OCI-LY7 (cell line): ENCODE measurements at regions not wholly inside any gene's neighbourhood (a gene's known extent, or its start where the extent isn't known, plus 50 kb on each side); places are given as distances from the start of the nearest gene placed in this dataset.

Experiments used
- BruUV-seq: library from RNA; stranded (reverse); fragments of 400-500 nt; replicated peaks from 2 replicates; lab custom pipeline; 2021; lab: Mats Ljungman, UMichigan
- CTCF ChIA-PET: fragments of 300-600 bp; sonication (Branson Sonifier 250); formaldehyde crosslinking; loops from one replicate; lab custom pipeline; 2022; ENCODE audit warnings: antibody characterized with exemption; ENCODE audit not compliant: unreplicated experiment; lab: Charles Lee
- POLR2A ChIA-PET: fragments of 300-600 bp; sonication (Branson Sonifier 250); formaldehyde crosslinking; loops from one replicate; lab custom pipeline; 2022; ENCODE audit warnings: antibody characterized with exemption; lab: Charles Lee
- DNase-seq: peaks from one replicate; pipeline ENCODE4 v3.0.0-alpha.2; 2015; ENCODE audit warnings: low spot score
- H2AFZ ChIP-seq: fragments of 200-600 bp; sonication (generic), shearing (Covaris generic); 2 replicates; pipeline ENCODE4 v1.6.1; 2014; ENCODE audit warnings: mild to moderate bottlenecking, antibody characterized with exemption, low read length, moderate library complexity
- H3K27ac ChIP-seq: fragments of 200-600 bp; sonication (generic); 2 replicates; pipeline ENCODE4 v1.5.1; 2014; ENCODE audit warnings: mixed run types, low read depth, mild to moderate bottlenecking, moderate library complexity, low read length, inconsistent platforms; ENCODE audit not compliant: poor library complexity, severe bottlenecking
- H3K36me3 ChIP-seq: fragments of 200-600 bp; sonication (generic); 2 replicates; pipeline ENCODE4 v1.6.1; 2014; ENCODE audit warnings: mild to moderate bottlenecking, antibody characterized with exemption, low read length, moderate library complexity, mixed read lengths; ENCODE audit not compliant: insufficient read depth
- H3K4me1 ChIP-seq: fragments of 200-600 bp; sonication (generic); 2 replicates; pipeline ENCODE4 v1.5.1; 2014; ENCODE audit warnings: mild to moderate bottlenecking, low read length; ENCODE audit not compliant: insufficient read depth, poor library complexity, severe bottlenecking
- H3K4me2 ChIP-seq: fragments of 200-600 bp; sonication (generic); 2 replicates; pipeline ENCODE4 v1.6.1; 2014; ENCODE audit warnings: mild to moderate bottlenecking, low read length
- H3K4me3 ChIP-seq: fragments of 200-600 bp; sonication (generic); 2 replicates; pipeline ENCODE4 v1.5.1; 2014; ENCODE audit warnings: mild to moderate bottlenecking, low read depth, low read length; ENCODE audit not compliant: poor library complexity, severe bottlenecking
- H3K79me2 ChIP-seq: fragments of 200-600 bp; sonication (generic); 2 replicates; pipeline ENCODE4 v1.6.1; 2016; ENCODE audit warnings: low read depth, mild to moderate bottlenecking, low read length, moderate library complexity, mixed read lengths; ENCODE audit not compliant: insufficient read depth
- H3K9me2 ChIP-seq: fragments of 200-600 bp; sonication (generic); 2 replicates; pipeline ENCODE4 v1.6.1; 2016; ENCODE audit warnings: mild to moderate bottlenecking, low read length, mixed read lengths; ENCODE audit not compliant: insufficient read depth
- H3K9me3 ChIP-seq: fragments of 200-600 bp; sonication (generic); 2 replicates; pipeline ENCODE4 v1.6.1; 2014; ENCODE audit warnings: mild to moderate bottlenecking, mixed run types, low read length, mixed read lengths
- H4K20me1 ChIP-seq: fragments of 200-600 bp; sonication (generic); 2 replicates; pipeline ENCODE4 v1.6.1; 2014; ENCODE audit warnings: mild to moderate bottlenecking, antibody characterized with exemption, low read length, moderate library complexity, mixed read lengths; ENCODE audit not compliant: insufficient read depth
- CTCF ChIP-seq: fragments of 200-600 bp; sonication (generic); conservative IDR thresholded peaks from 2 replicates; pipeline ENCODE4 v1.5.1; 2014; ENCODE audit warnings: mild to moderate bottlenecking, antibody characterized with exemption, low read length, moderate library complexity, mixed read lengths
- EZH2phosphoT487 ChIP-seq: fragments of 200-600 bp; sonication (generic); IDR thresholded peaks from 2 replicates; pipeline ENCODE4 v1.6.1; 2018; ENCODE audit warnings: low read depth, borderline replicate concordance, mild to moderate bottlenecking, mixed run types, antibody characterized with exemption, low read length, moderate library complexity, mixed read lengths
- intact Hi-C: fragments of 100-400 bp; cut with micrococcal nuclease; formaldehyde crosslinking; loops from one replicate; pipeline ENCODE4 v1.10.0; 2022; ENCODE audit not compliant: unreplicated experiment

GRCh38 chr6:94670017-94670416 is 907.3 kb upstream of the MANEA start:
- TF ChIP-seq EZH2phosphoT487 (no peak), CTCF (no peak)
- intact Hi-C loops = no loop called here
- Histone ChIP-seq H3K27ac (no peak overlapping the region), H3K9me2 (no peaks in the 10 kb centered on the region), H3K9me3 (no peaks in the 10 kb centered on the region), H3K79me2 (no peaks in the 10 kb centered on the region), H2AFZ (no peak overlapping the region), H3K4me3 (no peak overlapping the region), H3K4me1 (no peaks in the 10 kb centered on the region), H3K4me2 (no peak overlapping the region), H3K36me3 (no peaks in the 10 kb centered on the region), H4K20me1 (no peaks in the 10 kb centered on the region)
- ChIA-PET CTCF (no interaction called here), POLR2A (interaction anchor here (0.5 kb wide), 1 partner anchor 9 kb away, joined by 3 read pairs; no protein-coding TSS in a partner anchor)
- DNase-seq = no peak
- no TSS peak for BruUV-seq

- Histone ChIP-seq H3K4me1 (no peaks in the 10 kb centered on the region), H4K20me1 (no peaks in the 10 kb centered on the region), H3K9me3 (no peaks in the 10 kb centered on the region), H3K79me2 (no peaks in the 10 kb centered on the region), H3K27ac (no peak overlapping the region), H3K36me3 (no peaks in the 10 kb centered on the region), H3K9me2 (no peaks in the 10 kb centered on the region), H3K4me2 (no peak overlapping the region), H3K4me3 (no peak overlapping the region), H2AFZ (no peak overlapping the region)
- no TSS peak for BruUV-seq
- TF ChIP-seq CTCF (no peak), EZH2phosphoT487 (no peak)
- CTCF ChIA-PET = no interaction called here
- no peak for DNase-seq
- intact Hi-C loops = no loop called here
- POLR2A ChIA-PET = interaction anchor here (0.6 kb wide), 1 partner anchor 139 kb away, joined by 5 read pairs; no protein-coding TSS in a partner anchor
Observed at GRCh38 chr6:94668876-94669275, 908.5 kb upstream of the MANEA start.

GRCh38 chr6:94658929-94659328 is 918.4 kb upstream of the MANEA start:
- no peak for DNase-seq
- H3K36me3 ChIP-seq = no peaks in the 10 kb centered on the region
- no TSS peak for BruUV-seq
- H3K27ac ChIP-seq = no peak overlapping the region
- POLR2A ChIA-PET = no interaction called here
- no peaks in the 10 kb centered on the region for H4K20me1 ChIP-seq
- intact Hi-C loops = no loop called here
- H3K9me3 ChIP-seq = no peaks in the 10 kb centered on the region
- TF ChIP-seq EZH2phosphoT487 = no peak
- TF ChIP-seq CTCF = no peak
- CTCF ChIA-PET = no interaction called here
- H3K79me2 ChIP-seq = no peaks in the 10 kb centered on the region
- no peak overlapping the region for H3K4me2 ChIP-seq
- no peaks in the 10 kb centered on the region for H3K9me2 ChIP-seq
- H3K4me3 ChIP-seq = no peak overlapping the region
- no peaks in the 10 kb centered on the region for H3K4me1 ChIP-seq
- H2AFZ ChIP-seq = no peak overlapping the region
